HG03139 (cell line): ENCODE measurements at regions not wholly inside any gene's neighbourhood (a gene's known extent, or its start where the extent isn't known, plus 50 kb on each side); places are given as distances from the start of the nearest gene placed in this dataset.
"Not testable (repeated sequence)": the region's sequence is repeated elsewhere in the genome, so short reads cannot be mapped to it uniquely, and the experiment has no call there.

Source experiments
- ATAC-seq: cut with Tn5 transposase; IDR thresholded peaks from one replicate; pipeline ENCODE4 v1.9.1; 2021; ENCODE audit not compliant: unreplicated experiment

DNA sequence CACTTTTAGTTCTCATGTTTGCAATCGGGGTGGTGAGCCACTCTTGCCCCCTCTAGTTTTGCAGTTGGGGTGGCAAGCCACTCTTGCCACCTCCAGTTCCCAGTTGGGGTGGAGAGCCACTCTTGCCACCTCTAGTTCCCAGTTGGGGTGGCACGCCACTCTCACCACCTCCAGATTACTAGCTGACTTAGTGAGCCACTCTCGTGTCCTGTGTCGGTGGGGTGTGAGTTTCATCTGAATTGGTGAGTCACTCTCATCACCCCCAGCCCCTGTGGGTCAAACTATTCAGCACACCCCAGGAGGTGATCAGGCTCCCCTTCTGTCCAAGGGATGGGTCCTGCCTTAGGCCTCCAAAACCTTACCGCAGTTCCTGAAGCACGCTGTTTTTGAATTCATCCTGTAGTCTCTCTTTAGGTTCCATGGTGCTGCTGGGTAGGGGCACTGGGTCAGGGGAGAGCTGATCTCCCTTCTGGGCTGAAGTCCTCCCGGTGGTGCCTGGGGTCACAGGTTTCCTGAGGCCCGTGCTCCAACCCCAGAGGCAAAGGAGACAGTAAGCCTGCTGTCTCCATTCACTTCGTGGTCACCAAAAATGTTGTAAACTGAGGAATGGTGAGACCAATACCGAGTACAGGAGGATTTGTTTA, 224.2 kb upstream of the SYNCRIP start:
- ATAC-seq, result no peak

DNA sequence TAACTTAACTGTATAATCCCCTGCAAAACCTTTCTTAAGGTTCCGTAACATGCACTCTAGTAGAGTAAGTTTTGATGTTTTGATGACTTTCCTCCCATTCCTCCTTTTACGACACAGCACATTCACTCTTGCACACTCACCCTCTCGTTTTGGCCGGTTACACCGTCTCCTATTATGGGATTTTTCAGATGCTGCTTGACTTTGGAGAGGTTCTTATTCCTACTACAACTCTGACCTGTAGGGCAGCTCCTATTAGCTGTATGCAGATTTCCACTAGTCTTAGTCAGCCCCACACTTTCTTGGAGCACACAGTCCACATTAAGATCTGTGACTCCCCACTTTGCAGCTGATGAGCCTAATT, 223.7 kb upstream of the SYNCRIP start:
- ATAC-seq, result no peak

DNA sequence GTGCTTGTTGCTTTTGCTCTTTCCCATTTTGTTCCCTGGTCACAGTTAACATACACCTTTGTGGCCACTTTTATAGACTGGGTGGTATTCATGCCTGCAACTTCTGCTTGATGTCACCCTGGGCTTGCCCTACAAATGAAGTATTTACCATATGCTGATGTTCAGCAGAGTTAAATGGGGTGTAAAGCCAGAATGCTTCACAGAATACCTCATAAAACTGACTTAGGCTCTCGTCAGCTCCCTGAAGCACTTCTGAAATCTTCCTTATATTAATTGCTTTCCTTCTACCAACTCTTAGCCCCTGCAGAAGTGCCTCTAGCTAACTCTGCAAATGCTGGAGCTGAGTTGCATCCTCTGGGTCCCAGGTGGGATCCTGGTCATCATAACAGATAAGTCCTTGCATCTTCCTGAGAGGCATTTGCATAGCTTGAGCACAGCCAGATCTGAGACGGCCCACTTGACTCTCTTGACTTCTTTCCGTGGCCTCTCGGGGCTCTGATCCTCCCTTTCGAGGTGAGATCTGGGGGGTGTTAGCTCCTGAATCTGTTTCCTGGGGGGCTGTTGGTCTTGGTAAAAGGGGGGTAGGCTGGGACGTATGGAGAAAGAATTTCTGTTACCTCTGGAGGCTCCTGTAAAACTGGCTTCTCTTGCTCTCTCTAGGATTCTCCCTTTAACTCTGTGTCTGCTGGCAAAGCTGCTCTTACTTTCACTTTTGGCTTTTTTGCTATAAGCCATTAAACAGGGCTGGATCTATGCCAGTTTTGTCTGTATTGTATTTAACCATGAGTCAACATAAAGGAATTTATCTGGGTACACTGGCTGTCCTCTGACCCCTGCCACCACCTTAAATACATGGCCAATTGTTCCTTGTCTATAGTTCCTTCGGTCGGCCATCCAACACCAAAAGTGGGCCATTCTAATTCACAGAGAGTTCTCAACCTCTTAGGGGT, 223.0 kb upstream of the SYNCRIP start:
- ATAC-seq, result no peak

- ATAC-seq, result no peak
Observed at GRCh38 chr6:85864453-85865401, 222.0 kb upstream of the SYNCRIP start.

DNA sequence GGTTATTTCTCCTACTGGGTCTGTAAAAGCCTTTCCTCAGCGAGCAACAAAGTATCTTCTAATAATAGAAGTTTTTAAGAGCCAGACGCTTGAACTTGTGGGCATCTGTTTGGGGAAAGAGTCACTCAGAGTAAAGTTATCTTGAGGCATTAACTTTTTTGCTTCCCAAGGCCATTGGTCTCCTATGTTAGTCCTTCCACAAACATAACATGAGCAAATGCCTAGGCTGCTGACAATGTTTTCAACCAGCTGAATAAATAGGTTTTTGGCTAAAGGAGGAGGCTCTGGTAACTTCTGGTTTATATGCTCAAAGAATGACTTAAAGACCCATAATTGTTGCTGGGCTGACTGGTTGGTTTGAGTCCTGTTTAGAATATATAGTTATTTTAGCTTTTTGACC, 213.5 kb upstream of the SYNCRIP start:
- ATAC-seq, result no peak

- ATAC-seq, result not testable (repeated sequence)
Observed at GRCh38 chr6:85838351-85839119, 195.8 kb upstream of the SYNCRIP start.

DNA sequence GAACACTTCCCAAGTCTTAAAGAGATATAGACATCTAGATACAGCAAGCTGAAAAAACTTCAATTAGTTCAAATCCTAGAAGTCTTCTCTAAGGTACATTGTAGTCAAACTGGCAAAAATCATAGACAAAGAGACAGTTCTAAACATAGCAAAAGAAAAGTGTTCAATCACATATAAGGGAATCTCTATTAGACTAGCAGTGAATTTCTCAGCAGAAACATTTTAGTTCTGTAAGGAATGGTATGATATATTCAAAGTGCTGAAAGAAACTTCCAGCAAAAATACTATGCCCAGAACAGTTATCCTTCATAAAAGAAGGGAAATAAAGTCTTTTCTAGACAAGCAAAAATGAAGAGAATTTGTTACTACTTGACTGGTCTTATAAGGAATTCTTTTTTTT, 186.3 kb upstream of the SYNCRIP start:
- ATAC-seq, result no peak

GRCh38 chr6:85826997-85827396, 184.3 kb upstream of the SYNCRIP start:
- ATAC-seq, result no peak

- ATAC-seq, result no peak
Observed at GRCh38 chr6:85824329-85824728, 181.6 kb upstream of the SYNCRIP start.

GRCh38 chr6:85810558-85810957, 167.9 kb upstream of the SYNCRIP start:
- ATAC-seq, result no peak

GRCh38 chr6:85803721-85804120, 161.0 kb upstream of the SYNCRIP start:
- no peak for ATAC-seq

DNA sequence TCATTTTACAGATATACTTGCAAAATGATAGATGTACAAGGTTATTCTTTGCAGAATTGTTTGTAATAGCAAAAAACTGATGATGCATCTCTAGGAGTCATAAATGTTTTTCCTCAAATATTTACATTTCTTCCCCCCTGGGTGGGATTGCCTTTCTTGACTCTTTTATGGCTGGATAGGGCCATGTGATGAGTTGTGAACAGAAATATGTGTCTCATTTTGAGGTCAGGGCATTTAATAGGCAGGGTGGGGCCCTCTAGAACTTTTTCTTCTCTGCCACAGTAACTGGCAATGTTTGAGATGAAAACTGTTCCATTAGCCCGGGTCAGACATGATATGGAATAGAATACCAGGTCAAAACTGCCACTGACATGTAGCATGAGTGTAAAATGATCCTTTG, 159.5 kb upstream of the SYNCRIP start:
- ATAC-seq, result no peak

- ATAC-seq, result no peak
Observed at GRCh38 chr6:85798931-85799652, 156.4 kb upstream of the SYNCRIP start.

GRCh38 chr6:85797993-85798392, 155.3 kb upstream of the SYNCRIP start:
- ATAC-seq, result no peak

- ATAC-seq, result no peak
Observed at GRCh38 chr6:85795945-85796344, 153.3 kb upstream of the SYNCRIP start.

GRCh38 chr6:85792254-85792653, 149.6 kb upstream of the SYNCRIP start:
- ATAC-seq, result no peak

- no peak for ATAC-seq
Observed at GRCh38 chr6:85775883-85776282, 133.2 kb upstream of the SYNCRIP start.

DNA sequence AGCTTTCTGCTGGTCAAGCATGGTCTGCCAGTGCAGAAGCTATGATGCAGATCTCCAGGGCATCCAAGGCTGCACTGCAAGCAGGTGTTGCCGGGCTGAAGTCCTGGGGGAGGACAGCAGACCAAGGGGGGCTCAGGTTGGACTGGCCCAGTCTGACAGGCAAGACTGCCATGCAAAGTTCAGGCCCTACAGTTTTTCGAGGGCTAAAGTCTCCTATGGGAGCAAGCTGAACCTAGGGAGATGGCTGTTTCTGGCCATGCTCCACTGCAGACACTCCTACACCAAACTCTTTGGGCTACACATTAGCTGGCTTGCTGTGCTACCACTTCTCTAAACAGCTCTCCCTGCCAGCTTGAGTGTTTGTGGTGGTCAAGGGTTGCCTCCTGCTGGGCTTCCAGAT, 130.0 kb upstream of the SYNCRIP start:
- no peak for ATAC-seq

- no peak for ATAC-seq
Observed at GRCh38 chr6:85771925-85772430, 129.3 kb upstream of the SYNCRIP start.

GRCh38 chr6:85771455-85771854, 128.8 kb upstream of the SYNCRIP start:
- no peak for ATAC-seq
